GM18873 (cell line): ENCODE measurements at regions not wholly inside any gene's neighbourhood (a gene's known extent, or its start where the extent isn't known, plus 50 kb on each side); places are given as distances from the start of the nearest gene placed in this dataset.

Experiments used
- ATAC-seq: cut with Tn5 transposase; IDR thresholded peaks from one replicate; pipeline ENCODE4 v1.9.1; 2021; ENCODE audit warnings: mild to moderate bottlenecking, moderate library complexity, moderate number of reproducible peaks; ENCODE audit not compliant: unreplicated experiment, low FRiP score

- no peak for ATAC-seq
These were observed 175.9 kb upstream of the KLHL29 start for GRCh38 chr2:23209059-23209458.

- no peak for ATAC-seq
These were observed 172.9 kb upstream of the KLHL29 start for GRCh38 chr2:23211987-23212583.

GRCh38 chr2:23213196-23213595 is 171.8 kb upstream of the KLHL29 start:
- no peak for ATAC-seq

GRCh38 chr2:23215016-23215415 is 170.0 kb upstream of the KLHL29 start:
- no peak for ATAC-seq

- no peak for ATAC-seq
These were observed 165.3 kb upstream of the KLHL29 start for GRCh38 chr2:23219666-23220065.

GRCh38 chr2:23220513-23221094 is 164.4 kb upstream of the KLHL29 start:
- ATAC-seq: no peak

GRCh38 chr2:23221236-23221635 is 163.7 kb upstream of the KLHL29 start:
- no peak for ATAC-seq

GRCh38 chr2:23221901-23222300 is 163.1 kb upstream of the KLHL29 start:
- no peak for ATAC-seq

GRCh38 chr2:23230885-23231284 is 154.1 kb upstream of the KLHL29 start:
- no peak for ATAC-seq

- ATAC-seq: no peak
These were observed 153.1 kb upstream of the KLHL29 start for GRCh38 chr2:23231865-23232264.

- no peak for ATAC-seq
These were observed 149.7 kb upstream of the KLHL29 start for GRCh38 chr2:23235292-23235691.

- ATAC-seq: no peak
These were observed 149.2 kb upstream of the KLHL29 start for GRCh38 chr2:23235736-23236135.

- ATAC-seq: no peak
These were observed 147.8 kb upstream of the KLHL29 start for GRCh38 chr2:23237147-23237546.

- ATAC-seq: no peak
These were observed 146.8 kb upstream of the KLHL29 start for GRCh38 chr2:23238011-23238657.

GRCh38 chr2:23239374-23239773 is 145.6 kb upstream of the KLHL29 start:
- no peak for ATAC-seq

- ATAC-seq: no peak
These were observed 143.9 kb upstream of the KLHL29 start for GRCh38 chr2:23241121-23241520.

- no peak for ATAC-seq
These were observed 143.3 kb upstream of the KLHL29 start for GRCh38 chr2:23241611-23242245.

- no peak for ATAC-seq
These were observed 141.8 kb upstream of the KLHL29 start for GRCh38 chr2:23243073-23243659.

GRCh38 chr2:23244617-23245016 is 140.4 kb upstream of the KLHL29 start:
- ATAC-seq: no peak

GRCh38 chr2:23246992-23247683 is 137.8 kb upstream of the KLHL29 start:
- ATAC-seq: no peak

- ATAC-seq: no peak
These were observed 136.3 kb upstream of the KLHL29 start for GRCh38 chr2:23248667-23249066.
